ENCODE measurements at regions not wholly inside any gene's neighbourhood (a gene's known extent, or its start where the extent isn't known, plus 50 kb on each side); places are given as distances from the start of the nearest gene placed in this dataset.

DNA sequence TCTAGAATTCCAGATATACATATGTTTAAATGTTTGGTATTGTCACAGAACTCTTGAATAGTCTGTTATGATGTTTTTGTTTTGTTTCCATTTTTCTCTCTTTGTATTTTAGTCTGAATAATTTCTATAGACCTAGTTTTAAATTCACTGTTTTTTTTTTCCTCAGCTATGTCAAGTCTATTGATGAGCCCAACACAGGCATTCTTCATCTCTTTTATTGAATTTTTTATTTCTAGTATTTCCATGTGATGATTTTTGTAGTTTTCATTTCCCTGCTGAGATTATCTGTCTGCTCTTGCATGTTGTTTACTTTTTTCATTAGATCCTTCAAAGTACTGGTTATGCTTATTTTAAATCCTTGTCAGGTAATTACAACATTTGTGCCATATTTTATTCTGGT, 254.7 kb downstream of the C1D start:
- Mint-ChIP-seq H3K36me3 (peaks cover 5% of the 10 kb centered on the region; the same call in 1 of the 2 replicates), H3K4me3 (no peak overlapping the region), H3K27me3 (ENCODE audit: low read depth) (peaks cover 2% of the 10 kb centered on the region; the same call in 1 of the 2 replicates), H3K4me1 (peaks cover 13% of the 10 kb centered on the region), H3K27ac (no peak overlapping the region), H3K9me3 (peaks cover 36% of the 10 kb centered on the region)
- TF ChIP-seq FOXP1 (CRISPR knock-in tag; IDR thresholded peaks at IDR 0.05; ENCODE audit: borderline replicate concordance) (no peak), OVOL2 (CRISPR knock-in tag; IDR thresholded peaks at IDR 0.05; ENCODE audit: borderline replicate concordance) (no peak), FOXK1 (CRISPR knock-in tag; IDR thresholded peaks at IDR 0.05) (no peak), EMX1 (CRISPR knock-in tag; IDR thresholded peaks at IDR 0.05) (no peak), MXD4 (CRISPR knock-in tag; IDR thresholded peaks at IDR 0.05; ENCODE audit: borderline replicate concordance) (no peak), RORB (CRISPR knock-in tag; IDR thresholded peaks at IDR 0.05) (no peak), GABPB1 (CRISPR knock-in tag; IDR thresholded peaks at IDR 0.05) (no peak), CREM (CRISPR knock-in tag; IDR thresholded peaks at IDR 0.05) (no peak), ZNF121 (CRISPR knock-in tag; IDR thresholded peaks at IDR 0.05) (no peak), PRRX2 (CRISPR knock-in tag; IDR thresholded peaks at IDR 0.05) (no peak), ZNF423 (CRISPR knock-in tag; IDR thresholded peaks at IDR 0.05) (no peak), NFE2L1 (CRISPR knock-in tag; IDR thresholded peaks at IDR 0.05) (no peak), IRF2 (CRISPR knock-in tag; IDR thresholded peaks at IDR 0.05; ENCODE audit: borderline replicate concordance, low read depth) (no peak), NR2C2 (CRISPR knock-in tag; IDR thresholded peaks at IDR 0.05) (no peak), ELF4 (CRISPR knock-in tag; IDR thresholded peaks at IDR 0.05; ENCODE audit: low read depth) (no peak), SP1 (CRISPR knock-in tag; conservative IDR thresholded peaks at IDR 0.05) (no peak)
- TF ChIP-seq, protein P1, sequence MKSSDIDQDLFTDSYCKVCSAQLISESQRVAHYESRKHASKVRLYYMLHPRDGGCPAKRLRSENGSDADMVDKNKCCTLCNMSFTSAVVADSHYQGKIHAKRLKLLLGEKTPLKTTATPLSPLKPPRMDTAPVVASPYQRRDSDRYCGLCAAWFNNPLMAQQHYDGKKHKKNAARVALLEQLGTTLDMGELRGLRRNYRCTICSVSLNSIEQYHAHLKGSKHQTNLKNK (CRISPR knock-in tag; IDR thresholded peaks at IDR 0.05) = no peak
- TF ChIP-seq, protein P2, sequence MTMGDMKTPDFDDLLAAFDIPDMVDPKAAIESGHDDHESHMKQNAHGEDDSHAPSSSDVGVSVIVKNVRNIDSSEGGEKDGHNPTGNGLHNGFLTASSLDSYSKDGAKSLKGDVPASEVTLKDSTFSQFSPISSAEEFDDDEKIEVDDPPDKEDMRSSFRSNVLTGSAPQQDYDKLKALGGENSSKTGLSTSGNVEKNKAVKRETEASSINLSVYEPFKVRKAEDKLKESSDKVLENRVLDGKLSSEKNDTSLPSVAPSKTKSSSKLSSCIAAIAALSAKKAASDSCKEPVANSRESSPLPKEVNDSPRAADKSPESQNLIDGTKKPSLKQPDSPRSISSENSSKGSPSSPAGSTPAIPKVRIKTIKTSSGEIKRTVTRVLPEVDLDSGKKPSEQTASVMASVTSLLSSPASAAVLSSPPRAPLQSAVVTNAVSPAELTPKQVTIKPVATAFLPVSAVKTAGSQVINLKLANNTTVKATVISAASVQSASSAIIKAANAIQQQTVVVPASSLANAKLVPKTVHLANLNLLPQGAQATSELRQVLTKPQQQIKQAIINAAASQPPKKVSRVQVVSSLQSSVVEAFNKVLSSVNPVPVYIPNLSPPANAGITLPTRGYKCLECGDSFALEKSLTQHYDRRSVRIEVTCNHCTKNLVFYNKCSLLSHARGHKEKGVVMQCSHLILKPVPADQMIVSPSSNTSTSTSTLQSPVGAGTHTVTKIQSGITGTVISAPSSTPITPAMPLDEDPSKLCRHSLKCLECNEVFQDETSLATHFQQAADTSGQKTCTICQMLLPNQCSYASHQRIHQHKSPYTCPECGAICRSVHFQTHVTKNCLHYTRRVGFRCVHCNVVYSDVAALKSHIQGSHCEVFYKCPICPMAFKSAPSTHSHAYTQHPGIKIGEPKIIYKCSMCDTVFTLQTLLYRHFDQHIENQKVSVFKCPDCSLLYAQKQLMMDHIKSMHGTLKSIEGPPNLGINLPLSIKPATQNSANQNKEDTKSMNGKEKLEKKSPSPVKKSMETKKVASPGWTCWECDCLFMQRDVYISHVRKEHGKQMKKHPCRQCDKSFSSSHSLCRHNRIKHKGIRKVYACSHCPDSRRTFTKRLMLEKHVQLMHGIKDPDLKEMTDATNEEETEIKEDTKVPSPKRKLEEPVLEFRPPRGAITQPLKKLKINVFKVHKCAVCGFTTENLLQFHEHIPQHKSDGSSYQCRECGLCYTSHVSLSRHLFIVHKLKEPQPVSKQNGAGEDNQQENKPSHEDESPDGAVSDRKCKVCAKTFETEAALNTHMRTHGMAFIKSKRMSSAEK (CRISPR knock-in tag; IDR thresholded peaks at IDR 0.05; ENCODE audit: borderline replicate concordance) = no peak
- TF ChIP-seq, protein P3, sequence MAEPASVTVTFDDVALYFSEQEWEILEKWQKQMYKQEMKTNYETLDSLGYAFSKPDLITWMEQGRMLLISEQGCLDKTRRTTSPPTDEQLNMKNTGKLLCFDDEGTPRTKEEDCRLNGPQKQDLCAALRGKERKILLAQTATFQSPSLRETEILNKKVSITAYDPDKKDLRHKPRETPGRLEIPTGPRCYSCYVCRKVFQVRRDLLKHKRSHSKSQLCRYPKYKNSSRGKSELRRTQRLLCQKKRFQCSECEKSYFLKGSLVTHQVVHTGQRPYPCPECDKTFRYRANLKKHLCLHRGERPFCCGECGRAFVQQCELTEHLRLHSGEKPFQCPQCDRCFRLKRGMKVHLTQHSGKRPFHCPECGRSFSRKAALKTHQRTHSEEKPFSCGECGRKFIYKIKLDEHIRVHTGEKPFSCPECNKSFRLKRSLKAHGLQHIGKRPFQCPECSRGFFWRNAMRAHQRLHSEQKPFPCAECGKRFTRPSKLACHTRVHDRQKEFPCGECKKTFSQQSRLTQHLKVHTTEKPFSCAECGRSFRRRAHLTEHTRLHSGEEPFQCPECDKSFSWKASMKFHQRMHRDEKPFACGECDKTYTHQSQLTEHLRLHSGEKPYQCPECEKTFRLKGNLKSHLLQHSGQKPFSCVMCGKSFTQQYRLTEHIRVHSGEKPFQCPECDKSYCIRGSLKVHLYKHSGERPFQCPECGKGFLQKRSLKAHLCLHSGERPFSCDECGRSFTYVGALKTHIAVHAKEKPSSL (CRISPR knock-in tag; conservative IDR thresholded peaks at IDR 0.05) = no peak
- CTCF ChIA-PET = no interaction called here
- DNase-seq (ENCODE audit: low spot score) (no peak), ATAC-seq (no peak)
- POLR2A ChIA-PET = no interaction called here

DNA sequence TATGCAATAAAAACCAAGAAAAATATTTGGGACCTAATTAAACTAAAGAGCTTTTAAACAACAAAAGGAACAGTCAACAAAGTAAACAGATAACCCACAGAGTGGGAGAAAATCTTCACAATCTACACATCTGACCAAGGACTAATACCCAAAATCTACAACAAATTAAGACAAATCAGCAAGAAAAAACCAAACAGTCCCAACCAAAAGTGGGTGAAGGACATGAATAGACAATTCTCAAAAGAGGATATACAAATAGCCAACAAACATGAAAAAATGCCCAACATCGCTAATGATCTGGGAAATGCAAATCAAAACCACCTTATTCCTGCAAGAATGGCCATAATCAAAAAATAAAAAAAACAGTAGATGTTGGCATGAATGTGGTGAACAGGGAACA, 250.1 kb downstream of the C1D start:
- no peak for DNase-seq (ENCODE audit: low spot score)
- CTCF ChIA-PET = no interaction called here
- Mint-ChIP-seq H3K27ac (no peak overlapping the region), H3K4me1 (peaks cover 13% of the 10 kb centered on the region), H3K4me3 (no peak overlapping the region), H3K9me3 (peaks cover 28% of the 10 kb centered on the region), H3K36me3 (peaks cover 5% of the 10 kb centered on the region; the same call in 1 of the 2 replicates), H3K27me3 (ENCODE audit: low read depth) (peaks cover 2% of the 10 kb centered on the region; the same call in 1 of the 2 replicates)
- POLR2A ChIA-PET = no interaction called here
- TF ChIP-seq, protein P4, sequence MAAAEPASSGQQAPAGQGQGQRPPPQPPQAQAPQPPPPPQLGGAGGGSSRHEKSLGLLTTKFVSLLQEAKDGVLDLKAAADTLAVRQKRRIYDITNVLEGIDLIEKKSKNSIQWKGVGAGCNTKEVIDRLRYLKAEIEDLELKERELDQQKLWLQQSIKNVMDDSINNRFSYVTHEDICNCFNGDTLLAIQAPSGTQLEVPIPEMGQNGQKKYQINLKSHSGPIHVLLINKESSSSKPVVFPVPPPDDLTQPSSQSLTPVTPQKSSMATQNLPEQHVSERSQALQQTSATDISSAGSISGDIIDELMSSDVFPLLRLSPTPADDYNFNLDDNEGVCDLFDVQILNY (CRISPR knock-in tag; IDR thresholded peaks at IDR 0.05) = no peak
- TF ChIP-seq, protein P5, sequence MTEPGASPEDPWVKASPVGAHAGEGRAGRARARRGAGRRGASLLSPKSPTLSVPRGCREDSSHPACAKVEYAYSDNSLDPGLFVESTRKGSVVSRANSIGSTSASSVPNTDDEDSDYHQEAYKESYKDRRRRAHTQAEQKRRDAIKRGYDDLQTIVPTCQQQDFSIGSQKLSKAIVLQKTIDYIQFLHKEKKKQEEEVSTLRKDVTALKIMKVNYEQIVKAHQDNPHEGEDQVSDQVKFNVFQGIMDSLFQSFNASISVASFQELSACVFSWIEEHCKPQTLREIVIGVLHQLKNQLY (CRISPR knock-in tag; IDR thresholded peaks at IDR 0.05) = no peak
- no peak for TF ChIP-seq ESRRA (CRISPR knock-in tag; IDR thresholded peaks at IDR 0.05; ENCODE audit: borderline replicate concordance)
- TF ChIP-seq KAT7 (CRISPR knock-in tag; IDR thresholded peaks at IDR 0.05; ENCODE audit: borderline replicate concordance) = no peak
- TF ChIP-seq TEAD4 (CRISPR knock-in tag; IDR thresholded peaks at IDR 0.05) = no peak
- TF ChIP-seq, protein P6, sequence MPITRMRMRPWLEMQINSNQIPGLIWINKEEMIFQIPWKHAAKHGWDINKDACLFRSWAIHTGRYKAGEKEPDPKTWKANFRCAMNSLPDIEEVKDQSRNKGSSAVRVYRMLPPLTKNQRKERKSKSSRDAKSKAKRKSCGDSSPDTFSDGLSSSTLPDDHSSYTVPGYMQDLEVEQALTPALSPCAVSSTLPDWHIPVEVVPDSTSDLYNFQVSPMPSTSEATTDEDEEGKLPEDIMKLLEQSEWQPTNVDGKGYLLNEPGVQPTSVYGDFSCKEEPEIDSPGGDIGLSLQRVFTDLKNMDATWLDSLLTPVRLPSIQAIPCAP (CRISPR knock-in tag; IDR thresholded peaks at IDR 0.05) = no peak
- TF ChIP-seq PRRX2 (CRISPR knock-in tag; IDR thresholded peaks at IDR 0.05) = no peak
- TF ChIP-seq, protein P7, sequence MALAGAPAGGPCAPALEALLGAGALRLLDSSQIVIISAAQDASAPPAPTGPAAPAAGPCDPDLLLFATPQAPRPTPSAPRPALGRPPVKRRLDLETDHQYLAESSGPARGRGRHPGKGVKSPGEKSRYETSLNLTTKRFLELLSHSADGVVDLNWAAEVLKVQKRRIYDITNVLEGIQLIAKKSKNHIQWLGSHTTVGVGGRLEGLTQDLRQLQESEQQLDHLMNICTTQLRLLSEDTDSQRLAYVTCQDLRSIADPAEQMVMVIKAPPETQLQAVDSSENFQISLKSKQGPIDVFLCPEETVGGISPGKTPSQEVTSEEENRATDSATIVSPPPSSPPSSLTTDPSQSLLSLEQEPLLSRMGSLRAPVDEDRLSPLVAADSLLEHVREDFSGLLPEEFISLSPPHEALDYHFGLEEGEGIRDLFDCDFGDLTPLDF (CRISPR knock-in tag; IDR thresholded peaks at IDR 0.05) = no peak
- no peak for TF ChIP-seq FOXP1 (CRISPR knock-in tag; IDR thresholded peaks at IDR 0.05; ENCODE audit: borderline replicate concordance)
- no peak for TF ChIP-seq NFATC4 (CRISPR knock-in tag; IDR thresholded peaks at IDR 0.05)
- no peak for TF ChIP-seq HMGA2 (CRISPR knock-in tag; IDR thresholded peaks at IDR 0.05)
- no peak for TF ChIP-seq ELF4 (CRISPR knock-in tag; IDR thresholded peaks at IDR 0.05; ENCODE audit: low read depth)
- ATAC-seq = no peak
